Uterus (tissue), 2 donors: ENCODE measurements at regions not wholly inside any gene's neighbourhood (a gene's known extent, or its start where the extent isn't known, plus 50 kb on each side); places are given as distances from the start of the nearest gene placed in this dataset.

Experiments used
- POLR2A ChIP-seq, 2 donors: fragments of 450-650 bp; IDR thresholded peaks; one replicate each; pipeline ENCODE4 v1.6.1; 2016; ENCODE audit warnings: antibody characterized with exemption in 2 of 2, mild to moderate bottlenecking in 1 of 2, moderate library complexity in 1 of 2
- TF ChIP-seq, protein P1 (sequence below), 4 experiments: fragments of 200-600 bp in 2 of 4; fragments of 450-650 bp in 2 of 4; sonication (generic) in 2 of 4; IDR thresholded peaks; one replicate each; pipeline ENCODE4 v1.5.1; 2016 to 2019; ENCODE audit warnings: antibody characterized with exemption in 4 of 4, mild to moderate bottlenecking in 2 of 4, moderate library complexity in 1 of 4

DNA sequence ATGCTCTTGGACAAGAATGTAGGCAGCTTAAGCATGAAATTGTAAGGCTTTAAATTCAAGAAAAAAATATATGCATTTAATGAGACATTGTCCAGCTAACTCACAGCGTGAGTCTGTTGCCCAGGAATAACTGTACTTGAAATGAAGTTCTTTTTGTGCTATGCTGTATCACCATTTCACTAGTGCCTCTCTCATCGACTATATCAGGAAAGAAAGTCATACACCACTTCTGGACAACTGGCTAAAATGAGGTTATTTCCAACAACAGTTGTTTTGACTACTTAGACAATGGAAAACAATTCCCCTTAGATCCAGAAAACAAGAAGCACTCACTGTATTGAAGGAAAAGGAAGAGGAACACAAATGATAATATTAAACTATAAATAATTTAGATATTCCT, 251.8 kb downstream of the CRPPA start:
- TF ChIP-seq POLR2A (IDR thresholded peaks at IDR 0.05): no peak
- TF ChIP-seq, protein P1, sequence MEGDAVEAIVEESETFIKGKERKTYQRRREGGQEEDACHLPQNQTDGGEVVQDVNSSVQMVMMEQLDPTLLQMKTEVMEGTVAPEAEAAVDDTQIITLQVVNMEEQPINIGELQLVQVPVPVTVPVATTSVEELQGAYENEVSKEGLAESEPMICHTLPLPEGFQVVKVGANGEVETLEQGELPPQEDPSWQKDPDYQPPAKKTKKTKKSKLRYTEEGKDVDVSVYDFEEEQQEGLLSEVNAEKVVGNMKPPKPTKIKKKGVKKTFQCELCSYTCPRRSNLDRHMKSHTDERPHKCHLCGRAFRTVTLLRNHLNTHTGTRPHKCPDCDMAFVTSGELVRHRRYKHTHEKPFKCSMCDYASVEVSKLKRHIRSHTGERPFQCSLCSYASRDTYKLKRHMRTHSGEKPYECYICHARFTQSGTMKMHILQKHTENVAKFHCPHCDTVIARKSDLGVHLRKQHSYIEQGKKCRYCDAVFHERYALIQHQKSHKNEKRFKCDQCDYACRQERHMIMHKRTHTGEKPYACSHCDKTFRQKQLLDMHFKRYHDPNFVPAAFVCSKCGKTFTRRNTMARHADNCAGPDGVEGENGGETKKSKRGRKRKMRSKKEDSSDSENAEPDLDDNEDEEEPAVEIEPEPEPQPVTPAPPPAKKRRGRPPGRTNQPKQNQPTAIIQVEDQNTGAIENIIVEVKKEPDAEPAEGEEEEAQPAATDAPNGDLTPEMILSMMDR (IDR thresholded peaks at IDR 0.05): no peak
